DND-41 (cell line): ENCODE measurements at regions not wholly inside any gene's neighbourhood (a gene's known extent, or its start where the extent isn't known, plus 50 kb on each side); places are given as distances from the start of the nearest gene placed in this dataset.
"Not testable (repeated sequence)": the region's sequence is repeated elsewhere in the genome, so short reads cannot be mapped to it uniquely, and the experiment has no call there.

Source experiments
- EZH2 ChIP-seq: IDR thresholded peaks from 3 replicates; pipeline ENCODE4 v1.6.1; 2012; ENCODE audit warnings: borderline replicate concordance, low read depth, mild to moderate bottlenecking, moderate library complexity, low read length, inconsistent platforms; ENCODE audit not compliant: severe bottlenecking
- TF ChIP-seq, protein P1 (sequence below): IDR thresholded peaks from 2 replicates; pipeline ENCODE4 v1.5.1; 2012; ENCODE audit warnings: borderline replicate concordance, low read length, moderate library complexity, mild to moderate bottlenecking; ENCODE audit not compliant: poor library complexity, severe bottlenecking; ENCODE audit errors: extremely low read depth

DNA sequence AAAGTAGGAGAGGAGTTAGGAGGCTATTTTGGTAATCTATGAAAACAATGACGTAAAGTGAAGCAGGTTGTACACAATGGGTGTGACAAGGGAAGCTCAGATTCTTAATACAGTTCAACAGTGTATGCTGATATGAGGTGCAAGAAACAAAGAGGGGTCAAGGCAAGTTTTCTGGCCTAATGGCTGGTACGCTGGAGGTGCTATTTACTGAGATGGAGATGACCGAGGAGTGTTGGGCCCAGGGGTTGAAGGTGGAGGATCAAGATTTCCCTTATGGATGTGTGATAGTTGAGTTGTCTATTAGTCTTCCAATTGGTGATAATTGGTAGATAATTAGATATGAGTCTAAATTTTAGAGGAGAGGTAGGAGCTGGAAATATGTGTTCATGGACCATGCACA lies 194.0 kb downstream of the FOXD4L6 start:
- TF ChIP-seq, protein P1, sequence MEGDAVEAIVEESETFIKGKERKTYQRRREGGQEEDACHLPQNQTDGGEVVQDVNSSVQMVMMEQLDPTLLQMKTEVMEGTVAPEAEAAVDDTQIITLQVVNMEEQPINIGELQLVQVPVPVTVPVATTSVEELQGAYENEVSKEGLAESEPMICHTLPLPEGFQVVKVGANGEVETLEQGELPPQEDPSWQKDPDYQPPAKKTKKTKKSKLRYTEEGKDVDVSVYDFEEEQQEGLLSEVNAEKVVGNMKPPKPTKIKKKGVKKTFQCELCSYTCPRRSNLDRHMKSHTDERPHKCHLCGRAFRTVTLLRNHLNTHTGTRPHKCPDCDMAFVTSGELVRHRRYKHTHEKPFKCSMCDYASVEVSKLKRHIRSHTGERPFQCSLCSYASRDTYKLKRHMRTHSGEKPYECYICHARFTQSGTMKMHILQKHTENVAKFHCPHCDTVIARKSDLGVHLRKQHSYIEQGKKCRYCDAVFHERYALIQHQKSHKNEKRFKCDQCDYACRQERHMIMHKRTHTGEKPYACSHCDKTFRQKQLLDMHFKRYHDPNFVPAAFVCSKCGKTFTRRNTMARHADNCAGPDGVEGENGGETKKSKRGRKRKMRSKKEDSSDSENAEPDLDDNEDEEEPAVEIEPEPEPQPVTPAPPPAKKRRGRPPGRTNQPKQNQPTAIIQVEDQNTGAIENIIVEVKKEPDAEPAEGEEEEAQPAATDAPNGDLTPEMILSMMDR, result not testable (repeated sequence)
- TF ChIP-seq EZH2, result not testable (repeated sequence)
